ENCODE measurements at regions not wholly inside any gene's neighbourhood (a gene's known extent, or its start where the extent isn't known, plus 50 kb on each side); places are given as distances from the start of the nearest gene placed in this dataset.

DNA sequence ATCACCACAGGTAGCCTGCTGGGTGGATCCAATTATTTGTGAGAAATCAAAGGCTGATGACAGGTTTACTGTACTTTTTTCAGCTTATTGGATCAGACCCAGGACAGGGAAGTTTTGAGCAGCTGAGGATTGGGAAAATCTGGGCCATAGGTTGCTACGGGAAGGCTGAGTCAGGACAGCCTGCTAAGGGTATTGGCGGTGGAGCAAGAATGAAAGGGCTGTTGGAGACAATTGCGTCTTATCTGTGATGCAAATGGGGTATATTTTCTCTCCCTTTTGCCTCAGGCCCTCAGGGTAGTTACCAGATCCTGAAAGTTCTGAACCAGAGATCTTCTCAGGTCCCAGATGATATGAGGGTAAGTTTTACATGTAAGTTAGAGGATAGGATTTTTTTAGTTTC is 317.7 kb downstream of the EDEM1 start:
- TF ChIP-seq CTCF (IDR thresholded peaks at IDR 0.05) (no peak), POLR2AphosphoS5 (IDR thresholded peaks at IDR 0.05) (no peak)
